OCI-LY1 (cell line): ENCODE measurements at regions not wholly inside any gene's neighbourhood (a gene's known extent, or its start where the extent isn't known, plus 50 kb on each side); places are given as distances from the start of the nearest gene placed in this dataset.

Source experiments
- H2AFZ ChIP-seq: fragments of 200-600 bp; sonication (generic), shearing (Covaris generic); 2 replicates; pipeline ENCODE4 v1.6.0; 2014; ENCODE audit warnings: antibody characterized with exemption, mild to moderate bottlenecking, low read length
- H3F3A ChIP-seq: fragments of 200-600 bp; sonication (generic), shearing (Covaris generic); 2 replicates; pipeline ENCODE4 v1.6.0; 2014; ENCODE audit warnings: mild to moderate bottlenecking, antibody characterized with exemption, low read length, moderate library complexity; ENCODE audit not compliant: insufficient read depth
- H3K27ac ChIP-seq: fragments of 200-600 bp; sonication (generic); 2 replicates; pipeline ENCODE4 v1.5.1; 2014; ENCODE audit warnings: low read length, mixed run types, mild to moderate bottlenecking, low read depth; ENCODE audit not compliant: poor library complexity, severe bottlenecking
- H3K27me3 ChIP-seq: fragments of 200-600 bp; sonication (generic); 2 replicates; pipeline ENCODE4 v1.6.0; 2014; ENCODE audit warnings: antibody characterized with exemption, mild to moderate bottlenecking, low read length, moderate library complexity; ENCODE audit not compliant: insufficient read depth
- H3K36me3 ChIP-seq: fragments of 200-600 bp; sonication (generic); 2 replicates; pipeline ENCODE4 v1.6.1; 2014; ENCODE audit warnings: mild to moderate bottlenecking, antibody characterized with exemption, low read length, moderate library complexity, mixed read lengths; ENCODE audit not compliant: insufficient read depth
- H3K4me1 ChIP-seq: fragments of 200-600 bp; sonication (generic); 2 replicates; pipeline ENCODE4 v1.5.1; 2014; ENCODE audit warnings: mild to moderate bottlenecking, low read length, moderate library complexity; ENCODE audit not compliant: insufficient read depth, severe bottlenecking
- H3K4me2 ChIP-seq: fragments of 200-600 bp; sonication (generic), shearing (Covaris generic); 2 replicates; pipeline ENCODE4 v1.6.1; 2014; ENCODE audit warnings: low read length
- H3K4me3 ChIP-seq: fragments of 200-600 bp; sonication (generic); 2 replicates; pipeline ENCODE4 v1.5.1; 2014; ENCODE audit warnings: low read length, low read depth, mild to moderate bottlenecking, mixed read lengths; ENCODE audit not compliant: poor library complexity, severe bottlenecking
- H3K79me2 ChIP-seq: fragments of 200-600 bp; shearing (Covaris generic); 2 replicates; pipeline ENCODE4 v1.6.1; 2016; ENCODE audit warnings: mixed run types, low read length, mixed read lengths; ENCODE audit not compliant: insufficient read depth
- H3K9ac ChIP-seq: fragments of 200-600 bp; sonication (generic), shearing (Covaris generic); 2 replicates; pipeline ENCODE4 v1.6.1; 2014; ENCODE audit warnings: mild to moderate bottlenecking, low read length, mixed read lengths
- H3K9me2 ChIP-seq: fragments of 200-600 bp; sonication (generic), shearing (Covaris generic); 2 replicates; pipeline ENCODE4 v1.6.1; 2014; ENCODE audit warnings: low read depth, mild to moderate bottlenecking, low read length, mixed read lengths
- H3K9me3 ChIP-seq: fragments of 200-600 bp; shearing (Covaris generic); 2 replicates; pipeline ENCODE4 v1.6.1; 2014; ENCODE audit warnings: low read length, mixed read lengths
- H4K20me1 ChIP-seq: fragments of 200-600 bp; sonication (generic), shearing (Covaris generic); 2 replicates; pipeline ENCODE4 v1.6.0; 2016; ENCODE audit warnings: mild to moderate bottlenecking, low read length; ENCODE audit not compliant: insufficient read depth
- CTCF ChIP-seq: fragments of 200-600 bp; sonication (generic), shearing (Covaris generic); IDR thresholded peaks from 2 replicates; pipeline ENCODE4 v1.5.1; 2017; ENCODE audit warnings: mild to moderate bottlenecking, antibody characterized with exemption, low read length, moderate library complexity, mixed read lengths
- EZH2 ChIP-seq: fragments of 200-600 bp; sonication (generic), shearing (Covaris generic); IDR thresholded peaks from 2 replicates; pipeline ENCODE4 v1.8.0; 2017; ENCODE audit warnings: borderline replicate concordance, mixed run types, mild to moderate bottlenecking, antibody characterized with exemption, low read length, moderate library complexity, mixed read lengths

GRCh38 chr22:35138521-35138920 is 72.6 kb downstream of the ISX start:
- H3K79me2 ChIP-seq, result no peaks in the 10 kb centered on the region
- H3K27me3 ChIP-seq, result no peaks in the 10 kb centered on the region
- no peak overlapping the region for H3K4me3 ChIP-seq
- H3F3A ChIP-seq, result no peaks in the 10 kb centered on the region
- H3K4me2 ChIP-seq, result no peak overlapping the region
- no peaks in the 10 kb centered on the region for H3K4me1 ChIP-seq
- H3K9me2 ChIP-seq, result no peaks in the 10 kb centered on the region
- TF ChIP-seq EZH2 (no peak), CTCF (no peak)
- H2AFZ ChIP-seq, result no peak overlapping the region
- no peaks in the 10 kb centered on the region for H3K9me3 ChIP-seq
- H3K36me3 ChIP-seq, result peaks cover 7% of the 10 kb centered on the region; the same call in 1 of the 2 replicates
- no peak overlapping the region for H3K9ac ChIP-seq
- H4K20me1 ChIP-seq, result no peaks in the 10 kb centered on the region
- no peak overlapping the region for H3K27ac ChIP-seq

GRCh38 chr22:35140879-35141745 is 75.2 kb downstream of the ISX start:
- Histone ChIP-seq H3K79me2 (no peaks in the 10 kb centered on the region), H3K4me3 (no peak overlapping the region), H3K9ac (no peak overlapping the region), H3K9me3 (no peaks in the 10 kb centered on the region), H2AFZ (no peak overlapping the region), H3K9me2 (no peaks in the 10 kb centered on the region), H3K4me1 (no peaks in the 10 kb centered on the region), H3K4me2 (no peak overlapping the region), H3K27me3 (no peaks in the 10 kb centered on the region), H3F3A (no peaks in the 10 kb centered on the region), H4K20me1 (no peaks in the 10 kb centered on the region), H3K27ac (no peak overlapping the region), H3K36me3 (peaks cover 11% of the 10 kb centered on the region; the same call in 1 of the 2 replicates)
- no peak for TF ChIP-seq EZH2
- peak; percentile 46 for TF ChIP-seq CTCF

- Histone ChIP-seq H4K20me1 (no peaks in the 10 kb centered on the region), H3F3A (no peaks in the 10 kb centered on the region), H3K4me3 (no peak overlapping the region), H3K27me3 (no peaks in the 10 kb centered on the region), H3K4me1 (peaks cover 7% of the 10 kb centered on the region), H3K9me2 (no peaks in the 10 kb centered on the region), H3K79me2 (no peaks in the 10 kb centered on the region), H3K36me3 (peaks cover 4% of the 10 kb centered on the region; the same call in 1 of the 2 replicates), H3K9ac (no peak overlapping the region), H2AFZ (no peak overlapping the region), H3K4me2 (no peak overlapping the region), H3K27ac (no peak overlapping the region), H3K9me3 (no peaks in the 10 kb centered on the region)
- TF ChIP-seq EZH2 (no peak), CTCF (no peak)
Observed at GRCh38 chr22:35148381-35148780, 82.4 kb downstream of the ISX start.
